ENCODE measurements at regions not wholly inside any gene's neighbourhood (a gene's known extent, or its start where the extent isn't known, plus 50 kb on each side); places are given as distances from the start of the nearest gene placed in this dataset.

DNA sequence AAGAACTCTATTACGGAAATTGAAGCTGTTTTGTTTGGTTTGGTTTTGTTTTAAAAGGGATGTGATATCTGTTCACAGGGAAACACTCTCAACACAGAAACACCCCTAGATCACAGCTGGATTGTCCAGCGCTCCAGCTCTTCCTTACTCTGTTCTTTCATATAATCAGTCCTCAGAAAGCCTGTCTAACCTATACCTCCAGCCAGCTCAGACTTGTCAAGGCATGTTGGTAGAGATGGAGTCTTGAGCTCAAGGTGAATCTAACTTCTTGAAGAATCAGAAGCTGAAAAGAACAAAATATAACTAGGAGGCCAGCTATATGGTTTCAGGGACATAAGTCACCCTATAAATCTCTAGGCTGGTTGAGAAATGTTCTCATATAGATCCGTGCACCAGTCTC is 110.2 kb upstream of the EPHA3 start:
- no peak overlapping the region for H3K27ac Mint-ChIP-seq
- no peak for TF ChIP-seq ZNF114 (CRISPR knock-in tag; IDR thresholded peaks at IDR 0.05)
- no peak for TF ChIP-seq STAT1 (IDR thresholded peaks at IDR 0.05; ENCODE audit: unreplicated experiment)
- no peak for TF ChIP-seq NANOG (IDR thresholded peaks at IDR 0.05; ENCODE audit: borderline replicate concordance)
- TF ChIP-seq, protein P1, sequence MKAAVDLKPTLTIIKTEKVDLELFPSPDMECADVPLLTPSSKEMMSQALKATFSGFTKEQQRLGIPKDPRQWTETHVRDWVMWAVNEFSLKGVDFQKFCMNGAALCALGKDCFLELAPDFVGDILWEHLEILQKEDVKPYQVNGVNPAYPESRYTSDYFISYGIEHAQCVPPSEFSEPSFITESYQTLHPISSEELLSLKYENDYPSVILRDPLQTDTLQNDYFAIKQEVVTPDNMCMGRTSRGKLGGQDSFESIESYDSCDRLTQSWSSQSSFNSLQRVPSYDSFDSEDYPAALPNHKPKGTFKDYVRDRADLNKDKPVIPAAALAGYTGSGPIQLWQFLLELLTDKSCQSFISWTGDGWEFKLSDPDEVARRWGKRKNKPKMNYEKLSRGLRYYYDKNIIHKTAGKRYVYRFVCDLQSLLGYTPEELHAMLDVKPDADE (IDR thresholded peaks at IDR 0.05) = no peak
- TF ChIP-seq, protein P2, sequence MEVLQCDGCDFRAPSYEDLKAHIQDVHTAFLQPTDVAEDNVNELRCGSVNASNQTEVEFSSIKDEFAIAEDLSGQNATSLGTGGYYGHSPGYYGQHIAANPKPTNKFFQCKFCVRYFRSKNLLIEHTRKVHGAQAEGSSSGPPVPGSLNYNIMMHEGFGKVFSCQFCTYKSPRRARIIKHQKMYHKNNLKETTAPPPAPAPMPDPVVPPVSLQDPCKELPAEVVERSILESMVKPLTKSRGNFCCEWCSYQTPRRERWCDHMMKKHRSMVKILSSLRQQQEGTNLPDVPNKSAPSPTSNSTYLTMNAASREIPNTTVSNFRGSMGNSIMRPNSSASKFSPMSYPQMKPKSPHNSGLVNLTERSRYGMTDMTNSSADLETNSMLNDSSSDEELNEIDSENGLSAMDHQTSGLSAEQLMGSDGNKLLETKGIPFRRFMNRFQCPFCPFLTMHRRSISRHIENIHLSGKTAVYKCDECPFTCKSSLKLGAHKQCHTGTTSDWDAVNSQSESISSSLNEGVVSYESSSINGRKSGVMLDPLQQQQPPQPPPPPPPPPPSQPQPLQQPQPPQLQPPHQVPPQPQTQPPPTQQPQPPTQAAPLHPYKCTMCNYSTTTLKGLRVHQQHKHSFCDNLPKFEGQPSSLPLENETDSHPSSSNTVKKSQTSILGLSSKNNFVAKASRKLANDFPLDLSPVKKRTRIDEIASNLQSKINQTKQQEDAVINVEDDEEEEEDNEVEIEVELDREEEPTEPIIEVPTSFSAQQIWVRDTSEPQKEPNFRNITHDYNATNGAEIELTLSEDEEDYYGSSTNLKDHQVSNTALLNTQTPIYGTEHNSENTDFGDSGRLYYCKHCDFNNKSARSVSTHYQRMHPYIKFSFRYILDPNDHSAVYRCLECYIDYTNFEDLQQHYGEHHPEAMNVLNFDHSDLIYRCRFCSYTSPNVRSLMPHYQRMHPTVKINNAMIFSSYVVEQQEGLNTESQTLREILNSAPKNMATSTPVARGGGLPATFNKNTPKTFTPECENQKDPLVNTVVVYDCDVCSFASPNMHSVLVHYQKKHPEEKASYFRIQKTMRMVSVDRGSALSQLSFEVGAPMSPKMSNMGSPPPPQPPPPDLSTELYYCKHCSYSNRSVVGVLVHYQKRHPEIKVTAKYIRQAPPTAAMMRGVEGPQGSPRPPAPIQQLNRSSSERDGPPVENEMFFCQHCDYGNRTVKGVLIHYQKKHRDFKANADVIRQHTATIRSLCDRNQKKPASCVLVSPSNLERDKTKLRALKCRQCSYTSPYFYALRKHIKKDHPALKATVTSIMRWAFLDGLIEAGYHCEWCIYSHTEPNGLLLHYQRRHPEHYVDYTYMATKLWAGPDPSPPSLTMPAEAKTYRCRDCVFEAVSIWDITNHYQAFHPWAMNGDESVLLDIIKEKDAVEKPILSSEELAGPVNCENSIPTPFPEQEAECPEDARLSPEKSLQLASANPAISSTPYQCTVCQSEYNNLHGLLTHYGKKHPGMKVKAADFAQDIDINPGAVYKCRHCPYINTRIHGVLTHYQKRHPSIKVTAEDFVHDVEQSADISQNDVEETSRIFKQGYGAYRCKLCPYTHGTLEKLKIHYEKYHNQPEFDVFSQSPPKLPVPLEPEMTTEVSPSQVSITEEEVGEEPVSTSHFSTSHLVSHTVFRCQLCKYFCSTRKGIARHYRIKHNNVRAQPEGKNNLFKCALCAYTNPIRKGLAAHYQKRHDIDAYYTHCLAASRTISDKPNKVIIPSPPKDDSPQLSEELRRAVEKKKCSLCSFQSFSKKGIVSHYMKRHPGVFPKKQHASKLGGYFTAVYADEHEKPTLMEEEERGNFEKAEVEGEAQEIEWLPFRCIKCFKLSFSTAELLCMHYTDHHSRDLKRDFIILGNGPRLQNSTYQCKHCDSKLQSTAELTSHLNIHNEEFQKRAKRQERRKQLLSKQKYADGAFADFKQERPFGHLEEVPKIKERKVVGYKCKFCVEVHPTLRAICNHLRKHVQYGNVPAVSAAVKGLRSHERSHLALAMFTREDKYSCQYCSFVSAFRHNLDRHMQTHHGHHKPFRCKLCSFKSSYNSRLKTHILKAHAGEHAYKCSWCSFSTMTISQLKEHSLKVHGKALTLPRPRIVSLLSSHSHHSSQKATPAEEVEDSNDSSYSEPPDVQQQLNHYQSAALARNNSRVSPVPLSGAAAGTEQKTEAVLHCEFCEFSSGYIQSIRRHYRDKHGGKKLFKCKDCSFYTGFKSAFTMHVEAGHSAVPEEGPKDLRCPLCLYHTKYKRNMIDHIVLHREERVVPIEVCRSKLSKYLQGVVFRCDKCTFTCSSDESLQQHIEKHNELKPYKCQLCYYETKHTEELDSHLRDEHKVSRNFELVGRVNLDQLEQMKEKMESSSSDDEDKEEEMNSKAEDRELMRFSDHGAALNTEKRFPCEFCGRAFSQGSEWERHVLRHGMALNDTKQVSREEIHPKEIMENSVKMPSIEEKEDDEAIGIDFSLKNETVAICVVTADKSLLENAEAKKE (CRISPR knock-in tag; IDR thresholded peaks at IDR 0.05) = no peak
- TF ChIP-seq, protein P3, sequence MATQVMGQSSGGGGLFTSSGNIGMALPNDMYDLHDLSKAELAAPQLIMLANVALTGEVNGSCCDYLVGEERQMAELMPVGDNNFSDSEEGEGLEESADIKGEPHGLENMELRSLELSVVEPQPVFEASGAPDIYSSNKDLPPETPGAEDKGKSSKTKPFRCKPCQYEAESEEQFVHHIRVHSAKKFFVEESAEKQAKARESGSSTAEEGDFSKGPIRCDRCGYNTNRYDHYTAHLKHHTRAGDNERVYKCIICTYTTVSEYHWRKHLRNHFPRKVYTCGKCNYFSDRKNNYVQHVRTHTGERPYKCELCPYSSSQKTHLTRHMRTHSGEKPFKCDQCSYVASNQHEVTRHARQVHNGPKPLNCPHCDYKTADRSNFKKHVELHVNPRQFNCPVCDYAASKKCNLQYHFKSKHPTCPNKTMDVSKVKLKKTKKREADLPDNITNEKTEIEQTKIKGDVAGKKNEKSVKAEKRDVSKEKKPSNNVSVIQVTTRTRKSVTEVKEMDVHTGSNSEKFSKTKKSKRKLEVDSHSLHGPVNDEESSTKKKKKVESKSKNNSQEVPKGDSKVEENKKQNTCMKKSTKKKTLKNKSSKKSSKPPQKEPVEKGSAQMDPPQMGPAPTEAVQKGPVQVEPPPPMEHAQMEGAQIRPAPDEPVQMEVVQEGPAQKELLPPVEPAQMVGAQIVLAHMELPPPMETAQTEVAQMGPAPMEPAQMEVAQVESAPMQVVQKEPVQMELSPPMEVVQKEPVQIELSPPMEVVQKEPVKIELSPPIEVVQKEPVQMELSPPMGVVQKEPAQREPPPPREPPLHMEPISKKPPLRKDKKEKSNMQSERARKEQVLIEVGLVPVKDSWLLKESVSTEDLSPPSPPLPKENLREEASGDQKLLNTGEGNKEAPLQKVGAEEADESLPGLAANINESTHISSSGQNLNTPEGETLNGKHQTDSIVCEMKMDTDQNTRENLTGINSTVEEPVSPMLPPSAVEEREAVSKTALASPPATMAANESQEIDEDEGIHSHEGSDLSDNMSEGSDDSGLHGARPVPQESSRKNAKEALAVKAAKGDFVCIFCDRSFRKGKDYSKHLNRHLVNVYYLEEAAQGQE (IDR thresholded peaks at IDR 0.05; ENCODE audit: unreplicated experiment) = no peak
- TF ChIP-seq POLR2AphosphoS5 (IDR thresholded peaks at IDR 0.05; ENCODE audit: low read depth) = no peak
- TF ChIP-seq EZH2phosphoT487 (IDR thresholded peaks at IDR 0.05; ENCODE audit: unreplicated experiment) = no peak
- TF ChIP-seq JUNB (IDR thresholded peaks at IDR 0.05; ENCODE audit: unreplicated experiment) = no peak
- TF ChIP-seq EZH2 (IDR thresholded peaks at IDR 0.05; ENCODE audit: low read depth, unreplicated experiment) = no peak
- no peak for TF ChIP-seq CREB1 (CRISPR knock-in tag; IDR thresholded peaks at IDR 0.05; ENCODE audit: low read depth)
- no peak for TF ChIP-seq ZNF331 (CRISPR knock-in tag; IDR thresholded peaks at IDR 0.05; ENCODE audit: low read depth)
- TF ChIP-seq, protein P4, sequence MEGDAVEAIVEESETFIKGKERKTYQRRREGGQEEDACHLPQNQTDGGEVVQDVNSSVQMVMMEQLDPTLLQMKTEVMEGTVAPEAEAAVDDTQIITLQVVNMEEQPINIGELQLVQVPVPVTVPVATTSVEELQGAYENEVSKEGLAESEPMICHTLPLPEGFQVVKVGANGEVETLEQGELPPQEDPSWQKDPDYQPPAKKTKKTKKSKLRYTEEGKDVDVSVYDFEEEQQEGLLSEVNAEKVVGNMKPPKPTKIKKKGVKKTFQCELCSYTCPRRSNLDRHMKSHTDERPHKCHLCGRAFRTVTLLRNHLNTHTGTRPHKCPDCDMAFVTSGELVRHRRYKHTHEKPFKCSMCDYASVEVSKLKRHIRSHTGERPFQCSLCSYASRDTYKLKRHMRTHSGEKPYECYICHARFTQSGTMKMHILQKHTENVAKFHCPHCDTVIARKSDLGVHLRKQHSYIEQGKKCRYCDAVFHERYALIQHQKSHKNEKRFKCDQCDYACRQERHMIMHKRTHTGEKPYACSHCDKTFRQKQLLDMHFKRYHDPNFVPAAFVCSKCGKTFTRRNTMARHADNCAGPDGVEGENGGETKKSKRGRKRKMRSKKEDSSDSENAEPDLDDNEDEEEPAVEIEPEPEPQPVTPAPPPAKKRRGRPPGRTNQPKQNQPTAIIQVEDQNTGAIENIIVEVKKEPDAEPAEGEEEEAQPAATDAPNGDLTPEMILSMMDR (conservative IDR thresholded peaks at IDR 0.05; ENCODE audit: low read depth in 2 of 2) = no peak
- Histone ChIP-seq H3K4me3 (no peak overlapping the region), H3K27ac (ENCODE audit: low read depth) (no peak overlapping the region), H3K79me2 (replicated peaks; ENCODE audit: insufficient read depth) (no peaks in the 10 kb centered on the region), H3K4me2 (no peak overlapping the region), H3K36me3 (ENCODE audit: insufficient read depth) (no peaks in the 10 kb centered on the region), H3F3A (replicated peaks; ENCODE audit: low read depth) (no peaks in the 10 kb centered on the region), H3K9me2 (ENCODE audit: insufficient read depth) (no peaks in the 10 kb centered on the region), H3K4me1 (ENCODE audit: insufficient read depth) (peaks cover 7% of the 10 kb centered on the region; the same call in 1 of the 2 replicates), H2AFZ (peak overlapping the region; percentile 43; the same call in 1 of the 2 replicates), H3K27me3 (ENCODE audit: insufficient read depth) (no peaks in the 10 kb centered on the region), H4K20me1 (replicated peaks; ENCODE audit: insufficient read depth) (no peaks in the 10 kb centered on the region)
- peaks cover 9% of the 10 kb centered on the region for H3K4me1 Mint-ChIP-seq
- ATAC-seq (no peak), DNase-seq (ENCODE audit: low spot score) (no peak)
- peaks cover 3% of the 10 kb centered on the region; the same call in 1 of the 3 replicates for H3K9me3 Mint-ChIP-seq
- peaks cover 1% of the 10 kb centered on the region for H3K27me3 Mint-ChIP-seq (ENCODE audit: insufficient read depth, low read depth, poor library complexity)
- no peak overlapping the region for H3K4me3 Mint-ChIP-seq
- H3K36me3 Mint-ChIP-seq (ENCODE audit: low read depth) = no peaks in the 10 kb centered on the region; the same call in 2 of the 3 replicates

All from GM23338 (cell line).